ENCODE measurements at regions not wholly inside any gene's neighbourhood (a gene's known extent, or its start where the extent isn't known, plus 50 kb on each side); places are given as distances from the start of the nearest gene placed in this dataset.

DNA sequence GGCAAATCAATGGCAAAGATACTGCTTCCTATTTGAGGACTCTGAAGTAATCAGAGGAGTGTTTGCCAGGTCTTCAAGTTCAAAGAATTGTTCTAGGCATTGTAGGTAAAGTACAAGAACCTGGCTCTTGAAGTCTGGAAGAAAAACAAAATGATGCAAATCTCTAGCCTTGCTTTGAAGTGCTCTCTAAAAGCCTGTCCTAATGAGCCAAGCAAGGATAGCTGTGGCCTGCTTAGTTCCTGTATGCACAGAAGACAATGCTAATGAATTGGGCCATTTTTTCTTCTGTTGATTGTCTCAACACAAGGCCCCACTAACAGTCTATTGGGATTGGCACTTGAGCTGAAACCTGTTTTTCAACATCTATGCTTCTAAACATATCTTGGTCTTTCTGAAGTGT lies 165.0 kb upstream of the POU3F2 start:
- TF ChIP-seq, protein P1, sequence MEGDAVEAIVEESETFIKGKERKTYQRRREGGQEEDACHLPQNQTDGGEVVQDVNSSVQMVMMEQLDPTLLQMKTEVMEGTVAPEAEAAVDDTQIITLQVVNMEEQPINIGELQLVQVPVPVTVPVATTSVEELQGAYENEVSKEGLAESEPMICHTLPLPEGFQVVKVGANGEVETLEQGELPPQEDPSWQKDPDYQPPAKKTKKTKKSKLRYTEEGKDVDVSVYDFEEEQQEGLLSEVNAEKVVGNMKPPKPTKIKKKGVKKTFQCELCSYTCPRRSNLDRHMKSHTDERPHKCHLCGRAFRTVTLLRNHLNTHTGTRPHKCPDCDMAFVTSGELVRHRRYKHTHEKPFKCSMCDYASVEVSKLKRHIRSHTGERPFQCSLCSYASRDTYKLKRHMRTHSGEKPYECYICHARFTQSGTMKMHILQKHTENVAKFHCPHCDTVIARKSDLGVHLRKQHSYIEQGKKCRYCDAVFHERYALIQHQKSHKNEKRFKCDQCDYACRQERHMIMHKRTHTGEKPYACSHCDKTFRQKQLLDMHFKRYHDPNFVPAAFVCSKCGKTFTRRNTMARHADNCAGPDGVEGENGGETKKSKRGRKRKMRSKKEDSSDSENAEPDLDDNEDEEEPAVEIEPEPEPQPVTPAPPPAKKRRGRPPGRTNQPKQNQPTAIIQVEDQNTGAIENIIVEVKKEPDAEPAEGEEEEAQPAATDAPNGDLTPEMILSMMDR (IDR thresholded peaks at IDR 0.05), result no peak
- no peak for TF ChIP-seq POLR2A (IDR thresholded peaks at IDR 0.05)
